Glutamatergic neuron (in vitro differentiated cells): ENCODE measurements at regions not wholly inside any gene's neighbourhood (a gene's known extent, or its start where the extent isn't known, plus 50 kb on each side); places are given as distances from the start of the nearest gene placed in this dataset.

Experiments
- DNase-seq: peaks from one replicate; pipeline ENCODE4 v3.0.0; 2022
- H3K27ac Mint-ChIP-seq: one replicate; pipeline ENCODE4 v1.8.0; 2020; ENCODE audit warnings: mild to moderate bottlenecking, mixed read lengths, inconsistent platforms; ENCODE audit not compliant: unreplicated experiment
- H3K27me3 Mint-ChIP-seq: one replicate; pipeline ENCODE4 v1.8.0; 2020; ENCODE audit warnings: mild to moderate bottlenecking, moderate library complexity, mixed read lengths, inconsistent platforms; ENCODE audit not compliant: unreplicated experiment
- H3K36me3 Mint-ChIP-seq: one replicate; pipeline ENCODE4 v1.8.0; 2020; ENCODE audit warnings: mild to moderate bottlenecking, mixed read lengths, inconsistent platforms; ENCODE audit not compliant: unreplicated experiment
- H3K4me1 Mint-ChIP-seq: one replicate; pipeline ENCODE4 v1.8.0; 2020; ENCODE audit warnings: mild to moderate bottlenecking, low read depth, mixed read lengths, inconsistent platforms; ENCODE audit not compliant: unreplicated experiment
- H3K4me3 Mint-ChIP-seq: one replicate; pipeline ENCODE4 v1.8.0; 2020; ENCODE audit warnings: mild to moderate bottlenecking, mixed read lengths, inconsistent platforms; ENCODE audit not compliant: unreplicated experiment
- H3K9me3 Mint-ChIP-seq: one replicate; pipeline ENCODE4 v1.8.0; 2020; ENCODE audit warnings: mild to moderate bottlenecking, moderate library complexity, mixed read lengths, inconsistent platforms; ENCODE audit not compliant: unreplicated experiment
- TF ChIP-seq, protein P1 (sequence below): fragments of 200-600 bp; sonication (generic); IDR thresholded peaks from one replicate; pipeline ENCODE4 v1.5.0; 2021; ENCODE audit not compliant: partially characterized antibody, unreplicated experiment

DNA sequence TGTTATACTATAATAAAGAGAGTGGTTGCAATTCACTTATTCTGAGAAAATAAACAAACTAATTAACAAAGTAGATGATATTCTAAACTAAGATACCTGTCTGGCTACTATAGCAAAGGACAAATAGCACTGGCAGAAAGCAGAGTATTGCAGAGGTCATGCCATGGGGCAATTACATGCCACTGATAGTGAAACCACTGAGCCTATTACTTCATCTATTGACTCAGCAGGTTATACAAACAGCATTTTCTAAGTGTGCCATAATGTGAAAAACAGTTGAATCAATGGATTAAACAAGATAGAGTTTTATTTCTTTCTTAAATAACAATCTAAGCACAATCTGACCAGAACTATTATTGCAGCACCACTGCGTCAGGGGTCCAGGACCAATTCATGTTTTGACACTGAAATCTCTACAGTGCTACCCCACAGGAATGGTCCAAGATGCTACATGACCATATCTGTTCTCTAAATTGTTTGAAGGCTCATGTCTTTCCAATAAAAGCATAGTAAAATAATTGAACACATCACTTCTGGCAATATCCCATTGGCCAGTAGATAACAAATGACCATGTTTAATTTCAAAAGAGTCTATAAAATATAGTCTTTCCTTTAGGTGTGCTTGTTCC is 389.5 kb upstream of the GRID2 start:
- Mint-ChIP-seq H3K36me3 (no peaks in the 10 kb centered on the region), H3K4me1 (no peaks in the 10 kb centered on the region), H3K4me3 (no peak overlapping the region), H3K27me3 (no peaks in the 10 kb centered on the region), H3K27ac (no peak overlapping the region), H3K9me3 (no peaks in the 10 kb centered on the region)
- DNase-seq, result no peak
- TF ChIP-seq, protein P1, sequence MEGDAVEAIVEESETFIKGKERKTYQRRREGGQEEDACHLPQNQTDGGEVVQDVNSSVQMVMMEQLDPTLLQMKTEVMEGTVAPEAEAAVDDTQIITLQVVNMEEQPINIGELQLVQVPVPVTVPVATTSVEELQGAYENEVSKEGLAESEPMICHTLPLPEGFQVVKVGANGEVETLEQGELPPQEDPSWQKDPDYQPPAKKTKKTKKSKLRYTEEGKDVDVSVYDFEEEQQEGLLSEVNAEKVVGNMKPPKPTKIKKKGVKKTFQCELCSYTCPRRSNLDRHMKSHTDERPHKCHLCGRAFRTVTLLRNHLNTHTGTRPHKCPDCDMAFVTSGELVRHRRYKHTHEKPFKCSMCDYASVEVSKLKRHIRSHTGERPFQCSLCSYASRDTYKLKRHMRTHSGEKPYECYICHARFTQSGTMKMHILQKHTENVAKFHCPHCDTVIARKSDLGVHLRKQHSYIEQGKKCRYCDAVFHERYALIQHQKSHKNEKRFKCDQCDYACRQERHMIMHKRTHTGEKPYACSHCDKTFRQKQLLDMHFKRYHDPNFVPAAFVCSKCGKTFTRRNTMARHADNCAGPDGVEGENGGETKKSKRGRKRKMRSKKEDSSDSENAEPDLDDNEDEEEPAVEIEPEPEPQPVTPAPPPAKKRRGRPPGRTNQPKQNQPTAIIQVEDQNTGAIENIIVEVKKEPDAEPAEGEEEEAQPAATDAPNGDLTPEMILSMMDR, result no peak

DNA sequence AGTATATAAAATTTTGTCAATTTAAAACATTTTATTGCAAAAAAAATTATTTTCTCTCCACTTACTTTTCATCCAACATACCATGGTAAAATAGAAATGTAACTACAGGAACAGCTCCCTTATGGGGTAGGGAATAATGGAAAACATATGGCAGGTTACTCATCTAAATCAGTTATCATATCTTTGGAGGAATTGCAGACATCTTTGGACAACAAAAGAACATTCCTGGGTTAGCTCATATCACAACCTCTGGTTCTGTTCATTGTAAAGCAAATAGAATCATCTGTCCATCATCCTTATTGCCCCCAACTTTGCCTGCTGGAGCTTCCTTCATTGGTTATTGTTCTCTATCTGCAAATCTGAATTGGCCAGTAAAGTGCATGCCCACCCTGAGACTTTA is 387.5 kb upstream of the GRID2 start:
- no peaks in the 10 kb centered on the region for H3K4me1 Mint-ChIP-seq
- DNase-seq, result no peak
- H3K9me3 Mint-ChIP-seq, result no peaks in the 10 kb centered on the region
- TF ChIP-seq, protein P1, result no peak
- H3K27me3 Mint-ChIP-seq, result no peaks in the 10 kb centered on the region
- H3K4me3 Mint-ChIP-seq, result no peak overlapping the region
- H3K36me3 Mint-ChIP-seq, result no peaks in the 10 kb centered on the region
- H3K27ac Mint-ChIP-seq, result no peak overlapping the region

DNA sequence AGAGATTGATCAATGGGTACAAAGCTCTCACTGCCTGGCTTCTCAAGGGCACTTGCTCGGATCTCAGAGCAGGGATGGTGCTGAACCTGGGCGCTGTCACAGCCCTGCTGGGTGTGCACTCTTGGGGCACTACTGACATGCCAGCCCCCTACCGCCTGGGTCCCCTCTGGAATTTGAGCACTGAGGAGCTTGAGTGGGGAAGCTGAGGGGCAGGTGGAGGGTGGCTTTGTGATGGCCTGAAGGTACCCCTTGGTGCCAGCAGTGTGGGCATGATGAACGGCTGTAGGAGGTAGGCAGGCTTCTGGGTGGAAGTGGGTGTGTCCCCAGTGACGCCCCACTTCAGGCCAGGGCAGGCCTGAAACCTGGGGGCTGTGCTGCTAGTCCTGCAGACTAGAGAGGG is 379.1 kb upstream of the GRID2 start:
- H3K9me3 Mint-ChIP-seq, result no peaks in the 10 kb centered on the region
- peaks cover 5% of the 10 kb centered on the region for H3K36me3 Mint-ChIP-seq
- DNase-seq, result no peak
- H3K4me1 Mint-ChIP-seq, result no peaks in the 10 kb centered on the region
- no peaks in the 10 kb centered on the region for H3K27me3 Mint-ChIP-seq
- TF ChIP-seq, protein P1, result no peak
- H3K4me3 Mint-ChIP-seq, result no peak overlapping the region
- no peak overlapping the region for H3K27ac Mint-ChIP-seq

DNA sequence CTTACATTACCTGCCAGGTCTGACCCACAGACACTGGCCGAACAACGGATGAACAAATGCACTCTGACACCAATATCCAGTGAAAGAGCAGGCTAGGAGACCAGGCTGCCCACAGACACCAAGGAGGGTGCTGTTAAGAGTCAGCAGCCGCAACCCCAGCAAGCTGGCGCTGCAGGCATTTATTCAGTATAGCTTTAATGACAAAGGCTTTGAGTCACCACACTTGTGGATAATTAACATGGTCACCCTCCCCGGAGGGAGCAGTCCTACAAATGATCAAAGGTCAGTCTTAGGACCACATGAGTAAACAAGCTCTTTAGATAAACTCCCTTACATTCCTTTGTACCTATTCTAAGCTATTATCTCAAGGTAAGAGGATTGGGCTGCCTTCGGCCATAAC is 368.5 kb upstream of the GRID2 start:
- Mint-ChIP-seq H3K9me3 (no peaks in the 10 kb centered on the region), H3K4me1 (no peaks in the 10 kb centered on the region), H3K27ac (no peak overlapping the region), H3K36me3 (peaks cover 5% of the 10 kb centered on the region), H3K4me3 (no peak overlapping the region), H3K27me3 (no peaks in the 10 kb centered on the region)
- TF ChIP-seq, protein P1, result no peak
- DNase-seq, result no peak

DNA sequence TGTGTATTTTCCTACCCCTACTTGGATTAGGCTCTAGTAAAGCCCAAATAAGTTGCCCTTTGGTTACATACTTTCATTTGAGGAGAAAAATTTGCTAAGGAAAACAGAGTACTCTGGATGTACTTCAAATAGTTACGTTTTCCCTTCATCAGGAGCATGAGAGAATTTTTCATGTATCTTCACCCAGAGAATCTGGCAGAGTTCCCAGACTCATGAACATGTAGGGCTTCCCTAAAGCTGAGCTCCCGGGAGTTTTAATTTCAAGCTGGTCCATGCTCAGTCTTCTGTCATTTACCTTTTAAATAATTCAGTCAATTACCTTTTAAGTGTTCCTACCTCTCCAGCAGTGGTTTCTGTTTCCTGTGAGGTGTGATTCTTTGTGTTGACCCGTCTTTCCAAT is 367.5 kb upstream of the GRID2 start:
- Mint-ChIP-seq H3K36me3 (peaks cover 5% of the 10 kb centered on the region), H3K27me3 (no peaks in the 10 kb centered on the region), H3K4me3 (no peak overlapping the region), H3K4me1 (no peaks in the 10 kb centered on the region), H3K27ac (no peak overlapping the region), H3K9me3 (no peaks in the 10 kb centered on the region)
- DNase-seq, result no peak
- TF ChIP-seq, protein P1, result no peak
